ENCODE measurements at regions not wholly inside any gene's neighbourhood (a gene's known extent, or its start where the extent isn't known, plus 50 kb on each side); places are given as distances from the start of the nearest gene placed in this dataset.

DNA sequence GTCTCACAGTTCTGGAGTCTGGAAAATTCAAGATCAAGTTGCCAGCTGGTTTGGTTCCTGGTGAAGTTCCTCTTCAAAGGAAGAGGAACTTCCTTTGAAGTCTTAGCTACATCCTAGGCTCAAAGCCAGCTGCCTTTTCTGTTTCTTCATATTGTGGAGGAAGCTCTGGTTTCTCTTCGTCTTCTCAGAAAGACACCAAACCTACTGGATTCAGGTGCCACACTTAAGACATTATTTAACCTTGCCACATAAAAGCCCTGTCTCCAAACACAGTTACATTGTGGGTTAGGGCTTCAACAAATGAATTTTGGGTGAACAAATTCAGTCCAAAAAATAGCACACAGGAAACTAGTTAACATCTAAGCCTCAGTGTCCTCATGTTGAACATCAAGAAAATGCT is 1019.8 kb downstream of the GALC start:
- WGBS, 2 donors: 77 to 83% methylated on average over 1 of the region's 1 CpG

DNA sequence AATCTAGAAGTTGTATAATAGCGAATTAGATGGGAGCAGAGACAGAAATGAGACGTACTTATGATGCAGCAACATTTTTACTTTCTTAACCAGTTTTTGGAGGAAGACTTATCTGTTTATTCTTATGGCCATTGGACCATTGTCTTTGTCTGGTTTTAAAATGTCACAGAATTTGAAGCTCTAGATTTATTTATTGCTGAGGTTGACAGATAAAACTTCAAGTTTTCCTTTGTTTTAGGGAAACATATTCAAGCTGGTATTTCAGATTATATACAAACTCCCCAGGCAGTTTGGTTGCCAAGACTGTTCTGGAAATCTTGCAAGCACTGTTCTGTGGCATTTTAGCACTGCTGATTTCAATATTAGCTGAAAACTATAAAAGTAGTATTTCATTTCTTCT is 1021.7 kb downstream of the GALC start:
- TF ChIP-seq, protein P1, sequence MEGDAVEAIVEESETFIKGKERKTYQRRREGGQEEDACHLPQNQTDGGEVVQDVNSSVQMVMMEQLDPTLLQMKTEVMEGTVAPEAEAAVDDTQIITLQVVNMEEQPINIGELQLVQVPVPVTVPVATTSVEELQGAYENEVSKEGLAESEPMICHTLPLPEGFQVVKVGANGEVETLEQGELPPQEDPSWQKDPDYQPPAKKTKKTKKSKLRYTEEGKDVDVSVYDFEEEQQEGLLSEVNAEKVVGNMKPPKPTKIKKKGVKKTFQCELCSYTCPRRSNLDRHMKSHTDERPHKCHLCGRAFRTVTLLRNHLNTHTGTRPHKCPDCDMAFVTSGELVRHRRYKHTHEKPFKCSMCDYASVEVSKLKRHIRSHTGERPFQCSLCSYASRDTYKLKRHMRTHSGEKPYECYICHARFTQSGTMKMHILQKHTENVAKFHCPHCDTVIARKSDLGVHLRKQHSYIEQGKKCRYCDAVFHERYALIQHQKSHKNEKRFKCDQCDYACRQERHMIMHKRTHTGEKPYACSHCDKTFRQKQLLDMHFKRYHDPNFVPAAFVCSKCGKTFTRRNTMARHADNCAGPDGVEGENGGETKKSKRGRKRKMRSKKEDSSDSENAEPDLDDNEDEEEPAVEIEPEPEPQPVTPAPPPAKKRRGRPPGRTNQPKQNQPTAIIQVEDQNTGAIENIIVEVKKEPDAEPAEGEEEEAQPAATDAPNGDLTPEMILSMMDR (IDR thresholded peaks at IDR 0.05): no peak
- no peak overlapping the region for H3K4me3 ChIP-seq
- no peaks in the 10 kb centered on the region for H3K9me3 ChIP-seq
- DNase-seq (no peak), ATAC-seq (no peak), FAIRE-seq (no peak)
- H3K4me1 ChIP-seq: no peaks in the 10 kb centered on the region
- WGBS, 2 donors: 92 to 94% methylated on average over 2 of the region's 2 CpGs
- no peaks in the 10 kb centered on the region for H3K36me3 ChIP-seq
- H3K27me3 ChIP-seq: no peaks in the 10 kb centered on the region
- intact Hi-C loops (cut with DNase I): no loop called here
- H3K27ac ChIP-seq: no peak overlapping the region

More for the DNA sequence above, 1019.8 kb downstream of the GALC start:
- H3K4me1 ChIP-seq: no peaks in the 10 kb centered on the region
- no peak for FAIRE-seq
- H3K27me3 ChIP-seq: no peaks in the 10 kb centered on the region
- no peak for ATAC-seq
- H3K9me3 ChIP-seq: no peaks in the 10 kb centered on the region
- no peaks in the 10 kb centered on the region for H3K36me3 ChIP-seq
- DNase-seq: no peak
- no peak overlapping the region for H3K4me3 ChIP-seq
- H3K27ac ChIP-seq: no peak overlapping the region
- intact Hi-C loops (cut with DNase I): no loop called here
- TF ChIP-seq, protein P1 (IDR thresholded peaks at IDR 0.05): no peak

DNA sequence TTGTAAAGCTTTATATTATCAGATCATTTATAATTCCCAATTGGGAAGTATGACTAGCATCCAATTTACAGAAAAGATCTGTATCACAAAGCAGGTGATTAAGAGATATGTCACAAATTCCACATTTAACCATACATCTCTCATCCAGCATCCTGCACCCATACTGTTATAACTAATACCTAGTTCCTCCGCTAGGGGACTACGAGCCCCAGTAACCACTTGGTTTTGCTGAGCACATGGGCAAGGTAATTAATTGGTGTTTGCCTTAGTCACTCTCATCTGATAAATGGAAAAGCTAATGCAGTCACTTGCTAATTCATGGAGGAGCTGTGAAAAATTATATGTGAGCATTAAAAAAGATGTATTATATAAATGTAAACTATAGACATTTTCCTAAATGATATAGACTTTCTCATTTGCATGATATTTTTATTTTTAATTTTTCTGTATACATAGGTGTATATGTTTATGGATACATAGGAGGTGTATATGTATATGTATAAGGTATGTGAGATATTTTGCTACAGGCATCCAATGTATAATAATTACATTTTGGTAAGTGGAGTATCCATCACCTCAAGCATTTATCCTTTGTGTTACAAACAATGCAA is 1031.8 kb downstream of the GALC start:
- no peak for FAIRE-seq
- 20 to 35% methylated on average over 2 of the region's 2 CpGs for WGBS, 2 donors
- DNase-seq: peak in 1 of 6 donors; percentile 12
- Histone ChIP-seq H3K27ac (no peak overlapping the region), H3K27me3 (no peaks in the 10 kb centered on the region), H3K4me3 (no peak overlapping the region), H3K9me3 (no peaks in the 10 kb centered on the region), H3K4me1 (no peaks in the 10 kb centered on the region), H3K36me3 (no peaks in the 10 kb centered on the region)
- peak in 2 of 4 donors; percentile 81 to 86 for ATAC-seq
- TF ChIP-seq, protein P1 (IDR thresholded peaks at IDR 0.05): peak in 2 of 4 donors; percentile 27 to 42
- intact Hi-C loops (cut with DNase I): no loop called here

DNA sequence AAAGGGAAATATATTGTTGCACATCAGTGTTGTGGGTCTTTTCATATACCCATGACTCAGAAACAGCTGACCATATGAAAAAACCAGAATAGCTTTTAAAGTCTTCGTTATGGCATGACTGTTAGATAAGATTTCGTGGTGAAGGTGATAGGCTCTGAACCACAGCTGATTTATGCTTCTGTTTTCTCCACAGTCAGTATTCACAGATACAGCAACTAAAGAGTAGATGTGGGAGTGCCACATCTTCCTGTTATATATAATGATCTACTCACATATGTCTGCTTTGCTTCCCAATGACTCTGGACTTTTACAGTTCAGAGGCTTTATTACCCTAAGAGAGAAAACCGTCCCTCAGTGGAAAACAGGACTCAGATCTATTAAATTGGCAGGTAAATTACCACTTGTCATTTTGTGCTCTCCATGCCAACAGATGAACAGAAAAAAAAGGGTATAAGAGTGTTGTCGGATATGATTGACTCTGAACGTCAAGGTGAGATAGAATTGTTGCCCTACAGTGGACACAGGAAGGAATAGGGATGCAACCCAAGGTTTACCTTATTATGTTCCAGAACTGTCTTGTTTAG is 1037.1 kb downstream of the GALC start:
- Histone ChIP-seq H3K27ac (no peak overlapping the region), H3K36me3 (no peaks in the 10 kb centered on the region), H3K9me3 (no peaks in the 10 kb centered on the region), H3K4me3 (no peak overlapping the region), H3K27me3 (no peaks in the 10 kb centered on the region), H3K4me1 (no peaks in the 10 kb centered on the region)
- no peak for FAIRE-seq
- intact Hi-C loops (cut with DNase I): no loop called here
- ATAC-seq: no peak
- TF ChIP-seq, protein P1 (IDR thresholded peaks at IDR 0.05): no peak
- DNase-seq: no peak
- WGBS, 2 donors: 61 to 67% methylated on average over 5 of the region's 5 CpGs

DNA sequence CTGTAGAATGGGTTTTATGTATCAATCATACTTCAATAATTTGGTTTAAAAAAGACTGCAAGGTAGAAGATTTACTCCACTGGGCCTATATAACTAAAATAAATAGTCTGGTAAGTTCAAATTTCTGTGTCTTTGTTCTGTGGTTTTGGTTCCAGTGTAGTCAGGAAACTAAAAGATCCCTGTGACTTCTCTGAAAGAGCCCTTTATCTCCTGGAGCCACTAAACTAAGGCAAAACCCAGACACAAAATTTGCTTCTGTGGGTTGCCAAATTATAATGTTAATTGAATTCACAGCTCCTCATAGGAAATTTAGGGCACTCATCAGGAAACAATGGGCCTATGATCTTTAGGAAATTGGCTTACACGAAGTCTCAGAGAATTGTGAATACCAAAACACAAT is 1038.4 kb downstream of the GALC start:
- FAIRE-seq (no peak), DNase-seq (no peak), ATAC-seq (no peak)
- WGBS, 2 donors: 74 to 75% methylated on average over 1 of the region's 1 CpG
- TF ChIP-seq, protein P1 (IDR thresholded peaks at IDR 0.05): no peak
- Histone ChIP-seq H3K27me3 (no peaks in the 10 kb centered on the region), H3K36me3 (no peaks in the 10 kb centered on the region), H3K27ac (no peak overlapping the region), H3K4me1 (no peaks in the 10 kb centered on the region), H3K9me3 (no peaks in the 10 kb centered on the region), H3K4me3 (no peak overlapping the region)
- intact Hi-C loops (cut with DNase I): no loop called here
